Renal pelvis (tissue), 1 donor: ENCODE measurements at regions not wholly inside any gene's neighbourhood (a gene's known extent, or its start where the extent isn't known, plus 50 kb on each side); places are given as distances from the start of the nearest gene placed in this dataset.

Experiments used
- DNase-seq: peaks from one replicate; pipeline ENCODE4 v3.0.0-alpha.2; 2013

GRCh38 chr16:13393816-13394215 lies 492.4 kb downstream of the SHISA9 start:
- no peak for DNase-seq

GRCh38 chr16:13394488-13394887 lies 493.1 kb downstream of the SHISA9 start:
- DNase-seq, result no peak

GRCh38 chr16:13397126-13397525 lies 495.7 kb downstream of the SHISA9 start:
- no peak for DNase-seq

GRCh38 chr16:13401641-13402040 lies 500.2 kb downstream of the SHISA9 start:
- no peak for DNase-seq

GRCh38 chr16:13402601-13403000 lies 501.2 kb downstream of the SHISA9 start:
- DNase-seq, result no peak

GRCh38 chr16:13403326-13403725 lies 501.9 kb downstream of the SHISA9 start:
- DNase-seq, result no peak

GRCh38 chr16:13414154-13414553 lies 505.8 kb upstream of the ERCC4 start:
- no peak for DNase-seq

- no peak for DNase-seq
These were observed 500.4 kb upstream of the ERCC4 start for GRCh38 chr16:13419589-13419988.

GRCh38 chr16:13421726-13422125 lies 498.2 kb upstream of the ERCC4 start:
- no peak for DNase-seq

- no peak for DNase-seq
These were observed 494.1 kb upstream of the ERCC4 start for GRCh38 chr16:13425836-13426235.

GRCh38 chr16:13426269-13426668 lies 493.7 kb upstream of the ERCC4 start:
- no peak for DNase-seq

GRCh38 chr16:13426736-13427135 lies 493.2 kb upstream of the ERCC4 start:
- no peak for DNase-seq

GRCh38 chr16:13427943-13428342 lies 492.0 kb upstream of the ERCC4 start:
- no peak for DNase-seq

GRCh38 chr16:13429416-13429815 lies 490.5 kb upstream of the ERCC4 start:
- DNase-seq, result no peak

- no peak for DNase-seq
These were observed 484.5 kb upstream of the ERCC4 start for GRCh38 chr16:13435415-13435814.

GRCh38 chr16:13435873-13436474 lies 484.0 kb upstream of the ERCC4 start:
- no peak for DNase-seq

- peak; percentile 84 for DNase-seq
These were observed 483.1 kb upstream of the ERCC4 start for GRCh38 chr16:13436641-13437412.

- no peak for DNase-seq
These were observed 482.6 kb upstream of the ERCC4 start for GRCh38 chr16:13437413-13437795.

GRCh38 chr16:13438064-13438463 lies 481.9 kb upstream of the ERCC4 start:
- DNase-seq, result no peak

- DNase-seq, result no peak
These were observed 480.2 kb upstream of the ERCC4 start for GRCh38 chr16:13439766-13440165.

- no peak for DNase-seq
These were observed 478.3 kb upstream of the ERCC4 start for GRCh38 chr16:13441675-13442074.

GRCh38 chr16:13448346-13448745 lies 471.6 kb upstream of the ERCC4 start:
- no peak for DNase-seq

- DNase-seq, result no peak
These were observed 466.6 kb upstream of the ERCC4 start for GRCh38 chr16:13453325-13453724.
